Progenitor cell of endocrine pancreas (in vitro differentiated cells): ENCODE measurements at regions not wholly inside any gene's neighbourhood (a gene's known extent, or its start where the extent isn't known, plus 50 kb on each side); places are given as distances from the start of the nearest gene placed in this dataset.
A peak's percentile ranks its signal among the peaks of the same experiment; 100 is the strongest.

ENCODE experiments used
- DNase-seq: peaks from one replicate; pipeline ENCODE4 v3.0.0; 2021; ENCODE audit warnings: low spot score; ENCODE audit not compliant: unreplicated experiment
- H3K27ac Mint-ChIP-seq: 2 replicates; pipeline ENCODE4 v1.8.0; 2021; ENCODE audit warnings: mild to moderate bottlenecking, moderate library complexity, mixed read lengths
- H3K27me3 Mint-ChIP-seq: 2 replicates; pipeline ENCODE4 v1.8.0; 2021; ENCODE audit warnings: mixed read lengths
- H3K36me3 Mint-ChIP-seq: 2 replicates; pipeline ENCODE4 v1.8.0; 2022; ENCODE audit warnings: mixed read lengths; ENCODE audit not compliant: insufficient read depth
- H3K4me1 Mint-ChIP-seq: 2 replicates; pipeline ENCODE4 v1.8.0; 2021; ENCODE audit warnings: low read depth, mixed read lengths
- H3K4me3 Mint-ChIP-seq: 2 replicates; pipeline ENCODE4 v1.8.0; 2021; ENCODE audit warnings: low read depth, mild to moderate bottlenecking, moderate library complexity, mixed read lengths
- H3K9me3 Mint-ChIP-seq: 2 replicates; pipeline ENCODE4 v1.8.0; 2021; ENCODE audit warnings: low read depth, mixed read lengths
- CTCF ChIP-seq: fragments of 200-600 bp; sonication (generic); IDR thresholded peaks from one replicate; pipeline ENCODE4 v1.5.0; 2021; ENCODE audit warnings: antibody characterized with exemption, mild to moderate bottlenecking; ENCODE audit not compliant: unreplicated experiment

GRCh38 chr20:60341062-60341461, 382.8 kb downstream of the CDH26 start:
- Mint-ChIP-seq H3K36me3 (no peaks in the 10 kb centered on the region), H3K4me1 (no peaks in the 10 kb centered on the region), H3K27me3 (peaks cover 18% of the 10 kb centered on the region), H3K4me3 (no peak overlapping the region), H3K9me3 (no peaks in the 10 kb centered on the region), H3K27ac (no peak overlapping the region)
- DNase-seq, result no peak
- no peak for TF ChIP-seq CTCF

GRCh38 chr20:60345106-60345505, 386.9 kb downstream of the CDH26 start:
- DNase-seq, result no peak
- Mint-ChIP-seq H3K27ac (no peak overlapping the region), H3K36me3 (no peaks in the 10 kb centered on the region), H3K27me3 (peaks cover 20% of the 10 kb centered on the region), H3K9me3 (no peaks in the 10 kb centered on the region), H3K4me3 (no peak overlapping the region), H3K4me1 (no peaks in the 10 kb centered on the region)
- TF ChIP-seq CTCF, result peak; percentile 7

- no peaks in the 10 kb centered on the region for H3K36me3 Mint-ChIP-seq
Observed at GRCh38 chr20:60349418-60349817, 391.2 kb downstream of the CDH26 start.

DNA sequence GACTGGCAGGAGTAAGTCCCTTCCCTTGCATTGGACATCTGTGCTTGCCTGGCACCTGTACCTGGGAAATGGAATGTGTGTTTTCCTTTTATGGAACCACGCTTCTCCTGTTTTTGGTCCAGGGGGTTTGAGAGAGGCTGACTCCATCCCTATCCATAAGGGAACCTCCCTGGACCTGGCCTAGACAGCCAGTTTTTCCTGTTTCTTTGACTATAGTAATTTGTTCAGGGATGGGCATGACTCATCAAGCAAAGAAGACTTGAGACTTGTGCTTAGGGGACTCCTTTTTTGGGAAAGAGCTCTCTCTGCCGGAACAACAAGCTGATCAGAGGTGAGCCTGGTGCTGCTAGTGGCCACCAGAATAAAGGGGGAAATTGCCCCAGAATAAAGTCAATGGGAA, 393.8 kb downstream of the CDH26 start:
- H3K27ac Mint-ChIP-seq, result no peak overlapping the region
- no peaks in the 10 kb centered on the region for H3K9me3 Mint-ChIP-seq
- no peak for TF ChIP-seq CTCF
- peaks cover 9% of the 10 kb centered on the region for H3K27me3 Mint-ChIP-seq
- no peaks in the 10 kb centered on the region for H3K36me3 Mint-ChIP-seq
- DNase-seq, result no peak
- H3K4me3 Mint-ChIP-seq, result no peak overlapping the region
- H3K4me1 Mint-ChIP-seq, result peaks cover 1% of the 10 kb centered on the region

More at GRCh38 chr20:60349418-60349817, 391.2 kb downstream of the CDH26 start:
- H3K9me3 Mint-ChIP-seq, result no peaks in the 10 kb centered on the region
- H3K27me3 Mint-ChIP-seq, result peaks cover 12% of the 10 kb centered on the region
- H3K27ac Mint-ChIP-seq, result no peak overlapping the region
- no peak overlapping the region for H3K4me3 Mint-ChIP-seq
- no peak for TF ChIP-seq CTCF
- peaks cover 1% of the 10 kb centered on the region for H3K4me1 Mint-ChIP-seq
- DNase-seq, result no peak

DNA sequence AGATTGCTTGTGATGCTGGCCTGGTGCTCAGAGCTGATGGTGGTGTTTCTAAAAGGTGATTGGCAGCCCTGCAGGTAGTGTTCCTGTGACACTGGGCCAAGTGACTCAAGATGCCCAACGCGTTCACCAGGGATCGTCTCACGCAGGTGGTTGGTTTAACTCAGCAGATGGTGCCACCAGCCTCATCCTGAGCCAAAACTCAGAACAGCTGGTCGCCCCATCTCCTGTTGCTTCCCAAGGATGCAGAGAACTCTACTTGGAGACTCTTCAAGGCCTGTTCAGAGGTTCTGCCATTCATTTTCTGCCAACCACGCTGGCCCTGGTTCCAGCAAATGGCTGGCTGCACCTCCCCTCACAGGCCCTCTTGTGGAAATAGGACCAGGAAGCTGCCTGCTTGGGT, 394.4 kb downstream of the CDH26 start:
- H3K4me1 Mint-ChIP-seq, result peaks cover 1% of the 10 kb centered on the region

More for the DNA sequence above, 394.4 kb downstream of the CDH26 start:
- H3K36me3 Mint-ChIP-seq, result no peaks in the 10 kb centered on the region
- H3K27ac Mint-ChIP-seq, result no peak overlapping the region
- no peak overlapping the region for H3K4me3 Mint-ChIP-seq
- H3K27me3 Mint-ChIP-seq, result peaks cover 6% of the 10 kb centered on the region
- no peak for DNase-seq
- no peaks in the 10 kb centered on the region for H3K9me3 Mint-ChIP-seq
- no peak for TF ChIP-seq CTCF
